ENCODE measurements at regions not wholly inside any gene's neighbourhood (a gene's known extent, or its start where the extent isn't known, plus 50 kb on each side); places are given as distances from the start of the nearest gene placed in this dataset.
A peak's percentile ranks its signal among the peaks of the same experiment; 100 is the strongest.
"Not testable (repeated sequence)": the region's sequence is repeated elsewhere in the genome, so short reads cannot be mapped to it uniquely, and the experiment has no call there.

GRCh38 chr14:30312214-30312613, 246.7 kb upstream of the G2E3 start:
- no peak for DNase-seq

GRCh38 chr14:30317729-30318128, 241.2 kb upstream of the G2E3 start:
- no peak for DNase-seq

DNA sequence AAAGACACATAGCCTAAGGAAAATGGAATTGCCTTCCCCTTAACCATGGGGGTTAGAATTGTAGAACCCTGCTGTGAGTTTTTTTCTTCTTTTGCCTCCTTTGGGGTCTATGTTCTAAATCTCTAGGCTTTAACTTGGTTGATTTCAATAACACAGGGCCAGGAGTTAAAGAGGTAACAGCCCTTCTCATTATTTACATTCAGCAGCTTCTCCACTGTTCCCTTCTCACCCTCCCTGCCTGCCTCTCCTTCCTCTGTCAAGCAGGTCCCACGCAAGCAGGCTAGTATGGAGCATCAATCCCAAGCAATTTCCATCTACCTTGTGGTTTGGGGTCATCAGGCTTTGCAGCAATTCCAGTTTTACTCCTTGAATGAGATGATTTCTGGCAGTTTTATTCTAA, 236.1 kb upstream of the G2E3 start:
- no peak for DNase-seq

- DNase-seq, result no peak
These were observed 228.9 kb upstream of the G2E3 start for GRCh38 chr14:30330033-30330432.

DNA sequence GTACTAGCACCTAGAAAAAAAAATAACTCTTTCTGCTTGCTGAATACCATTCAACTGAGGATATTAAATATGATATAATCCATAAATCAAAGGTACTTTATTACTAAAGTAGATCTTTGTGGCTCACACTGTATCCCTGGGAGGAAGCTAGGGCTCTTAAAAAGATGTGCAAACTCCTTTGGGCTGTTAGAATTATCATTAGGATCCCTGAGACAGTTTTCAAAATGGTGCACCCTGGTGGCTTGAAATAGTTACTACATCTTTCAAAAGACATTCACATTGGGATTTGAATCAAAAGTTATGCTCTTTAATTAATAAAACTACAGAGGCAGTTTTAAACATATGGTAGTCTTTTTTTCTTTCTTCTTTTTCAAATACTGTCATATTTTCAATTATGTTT, 228.5 kb upstream of the G2E3 start:
- DNase-seq, result peak; percentile 1

- DNase-seq, result no peak
These were observed 227.9 kb upstream of the G2E3 start for GRCh38 chr14:30331030-30331429.

- DNase-seq, result no peak
These were observed 226.6 kb upstream of the G2E3 start for GRCh38 chr14:30332374-30332773.

DNA sequence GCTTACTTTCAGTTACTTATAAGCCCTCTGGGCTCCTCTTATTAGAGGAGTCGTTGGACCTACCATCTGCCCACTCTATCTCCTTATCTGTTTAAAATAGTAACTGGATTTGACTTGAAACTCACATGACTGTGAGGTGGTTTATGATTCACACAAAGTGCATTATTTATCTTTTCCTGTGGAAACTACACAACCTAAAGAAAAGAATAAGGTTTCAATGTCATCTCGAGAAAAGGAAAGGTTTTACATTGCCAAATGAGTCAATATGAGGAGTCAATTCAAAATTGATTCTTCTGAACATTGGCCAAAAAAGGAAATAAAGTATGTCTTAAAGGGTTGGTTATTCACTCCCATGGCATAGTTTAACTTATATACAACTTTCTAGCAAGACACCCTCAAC, 225.0 kb upstream of the G2E3 start:
- DNase-seq, result no peak

DNA sequence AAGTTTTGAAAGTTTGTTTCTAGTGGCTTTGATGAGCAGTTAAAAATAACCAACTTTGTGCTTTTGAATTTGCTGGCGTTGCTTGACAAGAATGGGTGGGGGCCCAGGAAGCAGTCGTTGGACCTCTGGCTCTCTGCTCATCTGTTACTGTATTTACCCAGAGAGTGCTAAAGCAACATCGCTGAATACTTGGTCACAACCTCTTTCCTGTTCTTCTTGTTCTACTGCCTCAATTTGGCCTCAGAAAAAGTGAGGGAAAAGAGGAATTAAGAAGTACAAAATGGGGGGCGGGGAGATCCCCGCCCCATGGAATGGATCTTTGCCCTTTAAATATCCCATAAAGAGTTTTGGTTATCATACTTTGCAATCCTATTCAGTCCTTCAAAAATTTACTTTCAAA, 221.5 kb upstream of the G2E3 start:
- no peak for DNase-seq

DNA sequence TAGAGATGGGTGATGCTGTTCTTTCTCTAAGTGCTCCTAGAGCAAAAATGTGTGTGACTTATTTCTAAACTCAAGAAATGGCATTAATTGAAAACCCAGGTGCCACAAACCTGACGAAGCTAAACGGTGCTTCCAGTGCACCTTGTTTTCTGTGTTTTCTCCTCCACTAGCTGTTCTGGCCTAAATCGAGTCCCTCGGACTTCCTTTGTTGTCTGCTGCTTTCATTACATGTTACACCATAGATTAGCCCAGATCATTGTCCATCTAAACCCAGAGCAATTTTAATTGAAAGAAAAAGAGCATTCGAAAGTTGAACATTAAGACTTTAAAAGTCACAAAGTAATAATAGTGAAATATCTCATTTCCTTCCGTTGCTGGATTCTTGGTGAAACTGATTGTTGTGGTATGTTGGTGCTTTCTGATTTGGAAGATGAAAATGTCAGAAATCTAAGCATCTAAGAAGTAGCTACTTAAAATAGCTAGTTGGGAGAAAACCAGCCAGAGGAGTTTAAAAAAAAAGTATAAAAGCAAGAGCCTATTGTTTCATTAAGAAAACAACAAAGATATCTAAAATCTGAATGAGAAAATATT, 219.6 kb upstream of the G2E3 start:
- DNase-seq, result no peak

- no peak for DNase-seq
These were observed 218.5 kb upstream of the G2E3 start for GRCh38 chr14:30340495-30340894.

DNA sequence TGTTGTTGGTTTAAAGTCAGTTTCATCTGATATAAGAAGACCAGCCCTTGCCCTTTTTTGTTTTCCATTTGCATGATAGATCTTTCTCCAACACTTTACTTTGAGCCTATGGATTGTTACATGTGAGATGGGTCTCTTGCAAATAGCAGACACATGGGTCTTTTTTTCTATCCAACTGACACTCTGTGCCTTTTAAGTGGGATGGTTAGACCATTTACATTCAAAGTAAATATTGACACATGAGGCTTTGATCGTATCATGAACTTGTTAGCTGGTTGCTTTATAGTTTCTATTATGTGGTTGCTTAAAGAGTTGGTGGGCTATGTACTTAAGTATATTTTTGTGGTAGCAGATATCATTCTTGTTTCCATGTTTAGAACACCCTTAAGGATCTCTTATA, 213.4 kb upstream of the G2E3 start:
- DNase-seq, result no peak

GRCh38 chr14:30348445-30348844, 210.5 kb upstream of the G2E3 start:
- DNase-seq, result no peak

- no peak for DNase-seq
These were observed 209.4 kb upstream of the G2E3 start for GRCh38 chr14:30349520-30349919.

DNA sequence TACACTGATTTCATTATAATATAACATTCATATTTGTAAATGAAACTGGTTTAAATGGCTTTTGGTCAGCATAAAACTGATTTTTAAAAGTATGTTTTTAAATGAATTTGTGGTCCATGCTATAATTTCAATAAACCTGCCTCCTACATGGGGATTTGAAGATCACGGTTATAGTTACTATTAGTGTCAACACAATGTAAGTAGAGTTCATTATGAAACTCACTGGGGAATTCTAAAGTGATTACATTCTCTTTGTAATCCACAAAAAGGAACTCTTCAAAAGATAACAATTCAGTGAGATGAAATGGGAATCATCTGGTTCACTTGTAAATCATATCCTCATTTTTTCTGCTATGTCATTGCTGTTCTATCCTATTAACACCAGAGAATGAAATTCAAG, 204.5 kb upstream of the G2E3 start:
- DNase-seq, result no peak

DNA sequence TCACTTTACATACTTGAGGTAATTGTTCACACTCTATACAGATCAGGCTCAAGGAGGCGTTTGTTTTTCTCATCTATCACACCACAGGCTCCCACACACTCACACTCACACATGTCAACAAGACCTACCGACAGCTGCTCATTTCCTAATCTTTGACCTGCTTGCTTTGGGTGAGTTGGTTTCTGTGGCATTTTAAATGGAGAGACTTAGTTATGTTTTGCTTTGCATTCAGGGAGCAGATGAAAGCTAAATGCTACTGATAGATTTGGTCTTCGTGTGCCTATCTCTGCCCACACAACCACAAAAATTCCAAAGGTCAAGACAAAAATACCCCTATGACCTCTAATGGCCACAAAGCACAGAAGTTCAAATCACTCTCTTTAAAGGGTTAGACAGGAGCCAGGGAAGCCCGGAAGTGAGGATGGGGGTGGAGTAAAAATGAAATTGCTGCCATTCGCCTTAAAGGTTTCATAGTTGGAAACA, 203.5 kb upstream of the G2E3 start:
- DNase-seq, result no peak

DNA sequence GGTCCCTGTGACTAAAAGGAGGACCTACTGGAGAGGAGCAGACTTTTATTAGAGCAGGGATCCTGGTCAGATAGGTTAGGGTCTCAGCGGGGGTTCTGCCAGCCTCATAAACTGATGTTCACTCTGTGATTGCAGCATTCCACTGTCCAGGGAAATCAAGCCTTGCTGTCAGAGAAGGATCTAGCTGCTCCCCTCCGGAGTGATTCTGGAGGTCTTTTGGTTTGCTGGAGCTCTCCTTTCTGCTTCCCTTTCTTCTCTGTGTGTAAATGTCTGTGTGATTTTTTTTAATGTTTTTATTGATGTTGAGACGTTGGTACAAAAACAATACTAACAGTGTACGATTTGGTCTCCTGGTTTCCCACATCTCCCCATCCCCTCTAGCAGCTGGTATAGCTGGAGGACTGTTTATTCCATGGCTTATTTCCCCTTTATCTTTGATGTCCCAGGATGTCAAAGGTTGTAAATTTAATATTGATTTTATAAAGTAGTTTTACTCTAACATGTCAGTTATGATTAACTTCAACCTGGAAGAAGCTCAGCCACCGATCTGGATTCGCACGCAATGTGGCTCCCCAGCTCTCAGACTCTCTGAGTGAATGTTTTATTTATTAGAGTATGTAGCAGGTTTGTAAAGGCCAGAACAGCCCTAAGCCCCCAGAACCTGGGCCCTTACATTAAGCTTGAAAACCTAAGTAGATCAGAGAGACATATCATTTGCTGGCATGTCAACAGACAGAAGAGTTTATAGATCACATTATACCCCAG, 202.3 kb upstream of the G2E3 start:
- DNase-seq, result no peak

DNA sequence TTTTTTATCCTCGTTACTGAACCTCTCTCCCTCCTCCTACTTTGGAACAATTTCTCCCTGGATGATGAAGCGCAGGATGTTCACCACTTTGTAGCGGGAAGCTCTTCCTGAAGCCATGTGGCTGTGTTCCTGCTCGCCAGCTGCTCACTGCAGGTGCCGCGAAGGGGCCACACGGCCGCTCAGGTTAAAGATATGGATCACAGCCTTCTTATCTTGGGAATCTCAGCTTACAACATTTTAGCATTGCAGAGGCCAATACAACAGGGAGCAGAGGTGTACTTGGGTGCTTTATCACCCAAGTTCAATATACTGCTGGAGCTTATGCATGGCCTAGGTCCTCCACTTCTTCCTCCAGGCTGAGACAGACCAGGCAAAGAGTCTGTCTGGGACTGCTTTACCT, 201.2 kb upstream of the G2E3 start:
- DNase-seq, result no peak

DNA sequence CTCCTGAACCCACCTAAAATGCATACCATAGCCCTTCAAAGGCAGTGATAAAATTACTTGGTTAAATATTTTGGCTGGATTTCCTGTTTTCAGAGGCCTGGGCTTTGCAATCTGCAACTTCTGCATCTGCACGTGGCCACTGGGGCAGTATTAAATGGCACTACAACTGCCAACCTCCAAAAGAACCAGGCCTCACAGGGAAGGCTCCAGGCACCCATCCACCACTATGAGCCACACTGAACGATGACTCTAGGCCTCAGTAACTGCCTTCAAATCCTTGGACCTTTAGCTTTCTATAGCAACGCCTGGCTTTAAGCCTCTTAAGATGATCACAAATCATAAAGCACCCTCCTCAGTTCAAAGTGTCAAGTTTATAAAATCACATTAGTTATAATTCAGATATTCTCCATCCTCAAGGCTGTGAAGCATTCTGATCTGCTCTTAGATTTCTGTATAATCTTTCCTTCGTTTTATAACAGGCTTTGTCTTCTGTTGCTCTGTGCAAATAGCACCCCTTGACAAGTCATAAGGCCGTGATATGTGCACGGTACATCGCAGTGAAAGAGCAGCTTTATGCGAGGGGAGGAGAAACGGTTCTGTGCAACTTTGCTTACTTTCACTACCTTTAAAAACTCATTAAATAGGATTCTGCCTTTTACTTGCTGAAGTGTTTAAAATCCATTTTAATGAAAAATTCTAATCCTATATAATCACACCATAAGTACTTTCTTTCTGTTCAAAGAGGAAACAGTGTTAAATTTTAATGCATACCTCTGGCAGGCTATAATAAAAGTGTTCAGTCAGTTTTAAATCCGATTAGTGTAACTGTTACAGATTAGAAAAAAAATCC, 196.4 kb upstream of the G2E3 start:
- DNase-seq, result no peak

DNA sequence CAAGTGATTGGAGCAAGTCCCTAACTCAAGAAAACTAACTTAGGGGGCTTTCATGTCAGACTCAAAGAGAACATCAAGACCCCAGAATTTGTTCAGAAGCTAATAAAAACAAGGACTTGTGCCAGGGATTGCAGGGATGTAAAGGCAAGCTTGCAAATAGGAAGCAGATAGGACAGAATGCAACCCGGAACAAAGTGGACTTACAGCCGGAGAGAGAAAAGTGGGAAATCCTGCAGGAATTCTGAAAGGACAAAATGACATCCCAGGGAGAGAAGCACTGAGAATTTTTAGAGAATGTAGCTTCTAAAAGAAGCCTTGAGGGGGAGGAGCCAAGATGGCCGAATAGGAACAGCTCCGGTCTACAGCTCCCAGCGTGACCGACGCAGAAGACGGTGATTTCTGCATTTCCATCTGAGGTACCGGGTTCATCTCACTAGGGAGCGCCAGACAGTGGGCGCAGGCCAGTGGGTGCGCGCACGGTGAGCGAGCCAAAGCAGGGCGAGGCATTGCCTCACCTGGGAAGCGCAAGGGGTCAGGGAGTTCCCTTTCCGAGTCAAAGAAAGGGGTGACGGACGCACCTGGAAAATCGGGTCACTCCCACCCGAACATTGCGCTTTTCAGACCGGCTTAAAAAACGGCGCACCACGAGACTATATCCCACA, 195.6 kb upstream of the G2E3 start:
- DNase-seq, result not testable (repeated sequence)

DNA sequence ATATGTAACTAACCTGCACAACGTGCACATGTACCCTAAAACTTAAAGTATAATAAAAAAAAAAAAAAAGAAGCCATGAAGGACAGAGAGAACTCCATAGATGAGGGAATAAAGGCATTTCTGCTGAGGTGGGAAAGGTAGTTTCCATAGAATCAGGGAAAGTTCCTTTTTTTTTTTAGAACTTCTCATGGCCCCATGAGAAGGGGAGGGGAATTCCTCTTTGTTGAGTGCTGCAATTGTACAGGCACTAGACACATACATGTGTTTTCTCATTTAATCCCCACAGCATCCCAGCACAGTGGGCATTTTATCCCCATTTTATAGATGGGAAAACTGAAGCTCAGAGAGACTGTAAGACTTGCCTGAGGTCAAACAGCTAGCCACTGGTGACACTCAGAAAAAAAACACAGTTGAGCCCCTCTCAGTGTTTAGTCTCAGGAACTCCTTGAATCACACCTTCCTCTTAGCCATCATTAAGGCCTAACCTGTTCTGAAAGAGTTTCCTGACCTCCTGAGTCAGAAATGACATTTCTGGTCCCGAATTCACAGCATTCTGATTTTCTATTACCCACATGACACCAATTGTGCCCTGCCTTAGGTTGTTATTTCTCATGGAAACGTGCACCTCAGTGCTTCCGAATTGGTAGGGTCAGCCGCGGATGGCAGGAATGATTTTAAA, 189.3 kb upstream of the G2E3 start:
- DNase-seq, result no peak

DNA sequence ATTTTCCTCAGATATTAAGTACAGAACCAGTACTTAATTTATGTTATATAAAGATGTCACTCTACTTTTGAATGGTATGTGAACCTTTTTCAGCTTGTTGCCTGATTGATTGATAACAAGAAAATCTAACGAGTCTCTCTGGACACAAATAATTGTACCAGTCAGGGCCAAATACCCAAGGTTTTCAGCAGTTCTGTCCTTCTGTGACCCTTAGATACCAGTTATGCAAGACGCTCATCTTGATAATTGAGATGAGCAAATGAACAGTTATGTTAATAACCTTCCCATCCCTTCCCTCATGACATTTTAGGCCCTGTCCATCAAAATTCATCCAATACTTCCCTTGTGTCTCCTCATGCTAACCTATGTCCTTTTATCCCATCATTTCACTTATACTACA, 185.9 kb upstream of the G2E3 start:
- no peak for DNase-seq
